ENCODE measurements at regions not wholly inside any gene's neighbourhood (a gene's known extent, or its start where the extent isn't known, plus 50 kb on each side); places are given as distances from the start of the nearest gene placed in this dataset.

- peaks cover 21% of the 10 kb centered on the region for H3K9me3 ChIP-seq (ENCODE audit: control insufficient read depth, insufficient read depth, low read length)
- no peak overlapping the region for H3K4me3 ChIP-seq (ENCODE audit: low read depth, low read length)
- peaks cover 17% of the 10 kb centered on the region for H3K4me1 ChIP-seq (ENCODE audit: control insufficient read depth, insufficient read depth, low read length)
- H3K27ac ChIP-seq (ENCODE audit: low read depth, low read length), result no peak overlapping the region
- no peaks in the 10 kb centered on the region for H3K36me3 ChIP-seq (ENCODE audit: control insufficient read depth, insufficient read depth, low read length)
- H3K9ac ChIP-seq (ENCODE audit: low read depth, low read length), result no peak overlapping the region
- no peaks in the 10 kb centered on the region for H3K27me3 ChIP-seq (ENCODE audit: control insufficient read depth, insufficient read depth, low read length)
Measured at GRCh38 chr9:73219985-73220626, 68.4 kb downstream of the ANXA1 start.

GRCh38 chr9:73223594-73223993 lies 71.9 kb downstream of the ANXA1 start:
- Histone ChIP-seq H3K4me1 (ENCODE audit: control insufficient read depth, insufficient read depth, low read length) (peaks cover 6% of the 10 kb centered on the region; the same call in 1 of the 2 replicates), H3K36me3 (ENCODE audit: control insufficient read depth, insufficient read depth, low read length) (no peaks in the 10 kb centered on the region), H3K9ac (ENCODE audit: low read depth, low read length) (no peak overlapping the region), H3K27me3 (ENCODE audit: control insufficient read depth, insufficient read depth, low read length) (no peaks in the 10 kb centered on the region), H3K27ac (ENCODE audit: low read depth, low read length) (no peak overlapping the region), H3K4me3 (ENCODE audit: low read depth, low read length) (no peak overlapping the region), H3K9me3 (ENCODE audit: control insufficient read depth, insufficient read depth, low read length) (peaks cover 13% of the 10 kb centered on the region)

- Histone ChIP-seq H3K9ac (ENCODE audit: low read depth, low read length) (no peak overlapping the region), H3K27me3 (ENCODE audit: control insufficient read depth, insufficient read depth, low read length) (no peaks in the 10 kb centered on the region), H3K27ac (ENCODE audit: low read depth, low read length) (no peak overlapping the region), H3K9me3 (ENCODE audit: control insufficient read depth, insufficient read depth, low read length) (no peaks in the 10 kb centered on the region), H3K4me3 (ENCODE audit: low read depth, low read length) (no peak overlapping the region), H3K4me1 (ENCODE audit: control insufficient read depth, insufficient read depth, low read length) (peaks cover 6% of the 10 kb centered on the region; the same call in 1 of the 2 replicates), H3K36me3 (ENCODE audit: control insufficient read depth, insufficient read depth, low read length) (no peaks in the 10 kb centered on the region)
Measured at GRCh38 chr9:73229543-73229942, 77.9 kb downstream of the ANXA1 start.

GRCh38 chr9:73230251-73230650 lies 78.6 kb downstream of the ANXA1 start:
- no peaks in the 10 kb centered on the region for H3K9me3 ChIP-seq (ENCODE audit: control insufficient read depth, insufficient read depth, low read length)
- H3K27me3 ChIP-seq (ENCODE audit: control insufficient read depth, insufficient read depth, low read length), result no peaks in the 10 kb centered on the region
- no peak overlapping the region for H3K4me3 ChIP-seq (ENCODE audit: low read depth, low read length)
- H3K4me1 ChIP-seq (ENCODE audit: control insufficient read depth, insufficient read depth, low read length), result peaks cover 2% of the 10 kb centered on the region; the same call in 1 of the 2 replicates
- H3K27ac ChIP-seq (ENCODE audit: low read depth, low read length), result no peak overlapping the region
- H3K9ac ChIP-seq (ENCODE audit: low read depth, low read length), result no peak overlapping the region
- no peaks in the 10 kb centered on the region for H3K36me3 ChIP-seq (ENCODE audit: control insufficient read depth, insufficient read depth, low read length)

GRCh38 chr9:73231203-73231602 lies 79.5 kb downstream of the ANXA1 start:
- Histone ChIP-seq H3K4me1 (ENCODE audit: control insufficient read depth, insufficient read depth, low read length) (no peaks in the 10 kb centered on the region), H3K9ac (ENCODE audit: low read depth, low read length) (no peak overlapping the region), H3K9me3 (ENCODE audit: control insufficient read depth, insufficient read depth, low read length) (no peaks in the 10 kb centered on the region), H3K27ac (ENCODE audit: low read depth, low read length) (no peak overlapping the region), H3K4me3 (ENCODE audit: low read depth, low read length) (no peak overlapping the region), H3K36me3 (ENCODE audit: control insufficient read depth, insufficient read depth, low read length) (no peaks in the 10 kb centered on the region), H3K27me3 (ENCODE audit: control insufficient read depth, insufficient read depth, low read length) (no peaks in the 10 kb centered on the region)

GRCh38 chr9:73233359-73234007 lies 81.8 kb downstream of the ANXA1 start:
- H3K27me3 ChIP-seq (ENCODE audit: control insufficient read depth, insufficient read depth, low read length), result no peaks in the 10 kb centered on the region
- H3K27ac ChIP-seq (ENCODE audit: low read depth, low read length), result no peak overlapping the region
- no peak overlapping the region for H3K4me3 ChIP-seq (ENCODE audit: low read depth, low read length)
- H3K9me3 ChIP-seq (ENCODE audit: control insufficient read depth, insufficient read depth, low read length), result no peaks in the 10 kb centered on the region
- no peak overlapping the region for H3K9ac ChIP-seq (ENCODE audit: low read depth, low read length)
- H3K36me3 ChIP-seq (ENCODE audit: control insufficient read depth, insufficient read depth, low read length), result no peaks in the 10 kb centered on the region
- H3K4me1 ChIP-seq (ENCODE audit: control insufficient read depth, insufficient read depth, low read length), result no peaks in the 10 kb centered on the region

- no peaks in the 10 kb centered on the region for H3K27me3 ChIP-seq (ENCODE audit: control insufficient read depth, insufficient read depth, low read length)
- H3K9ac ChIP-seq (ENCODE audit: low read depth, low read length), result no peak overlapping the region
- H3K27ac ChIP-seq (ENCODE audit: low read depth, low read length), result no peak overlapping the region
- H3K4me1 ChIP-seq (ENCODE audit: control insufficient read depth, insufficient read depth, low read length), result no peaks in the 10 kb centered on the region
- no peaks in the 10 kb centered on the region for H3K36me3 ChIP-seq (ENCODE audit: control insufficient read depth, insufficient read depth, low read length)
- no peak overlapping the region for H3K4me3 ChIP-seq (ENCODE audit: low read depth, low read length)
- no peaks in the 10 kb centered on the region for H3K9me3 ChIP-seq (ENCODE audit: control insufficient read depth, insufficient read depth, low read length)
Measured at GRCh38 chr9:73234008-73234360, 82.3 kb downstream of the ANXA1 start.

- no peak overlapping the region for H3K27ac ChIP-seq (ENCODE audit: low read depth, low read length)
- H3K36me3 ChIP-seq (ENCODE audit: control insufficient read depth, insufficient read depth, low read length), result no peaks in the 10 kb centered on the region
- no peak overlapping the region for H3K4me3 ChIP-seq (ENCODE audit: low read depth, low read length)
- H3K27me3 ChIP-seq (ENCODE audit: control insufficient read depth, insufficient read depth, low read length), result no peaks in the 10 kb centered on the region
- H3K9me3 ChIP-seq (ENCODE audit: control insufficient read depth, insufficient read depth, low read length), result no peaks in the 10 kb centered on the region
- H3K4me1 ChIP-seq (ENCODE audit: control insufficient read depth, insufficient read depth, low read length), result 0 out of 2 replicates have a peak, but pooled peaks cover 5% of the 10 kb centered on the region
- no peak overlapping the region for H3K9ac ChIP-seq (ENCODE audit: low read depth, low read length)
Measured at GRCh38 chr9:73237140-73237539, 85.5 kb downstream of the ANXA1 start.

GRCh38 chr9:73239570-73240265 lies 88.1 kb downstream of the ANXA1 start:
- Histone ChIP-seq H3K36me3 (ENCODE audit: control insufficient read depth, insufficient read depth, low read length) (no peaks in the 10 kb centered on the region), H3K27me3 (ENCODE audit: control insufficient read depth, insufficient read depth, low read length) (no peaks in the 10 kb centered on the region), H3K9me3 (ENCODE audit: control insufficient read depth, insufficient read depth, low read length) (no peaks in the 10 kb centered on the region), H3K4me1 (ENCODE audit: control insufficient read depth, insufficient read depth, low read length) (peaks cover 12% of the 10 kb centered on the region; the same call in 1 of the 2 replicates), H3K9ac (ENCODE audit: low read depth, low read length) (no peak overlapping the region), H3K4me3 (ENCODE audit: low read depth, low read length) (no peak overlapping the region), H3K27ac (ENCODE audit: low read depth, low read length) (no peak overlapping the region)

- no peak overlapping the region for H3K9ac ChIP-seq (ENCODE audit: low read depth, low read length)
- H3K4me3 ChIP-seq (ENCODE audit: low read depth, low read length), result no peak overlapping the region
- H3K4me1 ChIP-seq (ENCODE audit: control insufficient read depth, insufficient read depth, low read length), result peaks cover 20% of the 10 kb centered on the region
Measured at GRCh38 chr9:73243078-73243477, 91.4 kb downstream of the ANXA1 start.

GRCh38 chr9:73259086-73259696 lies 107.5 kb downstream of the ANXA1 start:
- Histone ChIP-seq H3K4me1 (ENCODE audit: control insufficient read depth, insufficient read depth, low read length) (no peaks in the 10 kb centered on the region), H3K27me3 (ENCODE audit: control insufficient read depth, insufficient read depth, low read length) (no peaks in the 10 kb centered on the region), H3K9me3 (ENCODE audit: control insufficient read depth, insufficient read depth, low read length) (peaks cover 9% of the 10 kb centered on the region; the same call in 1 of the 2 replicates), H3K4me3 (ENCODE audit: low read depth, low read length) (no peak overlapping the region), H3K9ac (ENCODE audit: low read depth, low read length) (no peak overlapping the region), H3K27ac (ENCODE audit: low read depth, low read length) (no peak overlapping the region), H3K36me3 (ENCODE audit: control insufficient read depth, insufficient read depth, low read length) (no peaks in the 10 kb centered on the region)

More at GRCh38 chr9:73243078-73243477, 91.4 kb downstream of the ANXA1 start:
- Histone ChIP-seq H3K9me3 (ENCODE audit: control insufficient read depth, insufficient read depth, low read length) (no peaks in the 10 kb centered on the region), H3K27ac (ENCODE audit: low read depth, low read length) (no peak overlapping the region), H3K36me3 (ENCODE audit: control insufficient read depth, insufficient read depth, low read length) (no peaks in the 10 kb centered on the region), H3K27me3 (ENCODE audit: control insufficient read depth, insufficient read depth, low read length) (no peaks in the 10 kb centered on the region)

Data from HUES48 (cell line).